B cell (primary cell): ENCODE measurements at regions not wholly inside any gene's neighbourhood (a gene's known extent, or its start where the extent isn't known, plus 50 kb on each side); places are given as distances from the start of the nearest gene placed in this dataset.

Source experiments
- EZH2 ChIP-seq: IDR thresholded peaks from 2 replicates; pipeline ENCODE4 v1.6.1; 2012; ENCODE audit warnings: borderline replicate concordance, low read depth, mild to moderate bottlenecking, moderate library complexity, low read length; ENCODE audit not compliant: insufficient read depth, poor library complexity, severe bottlenecking
- TF ChIP-seq, protein P1 (sequence below): fragments of 200-600 bp; IDR thresholded peaks from one replicate; pipeline ENCODE4 v1.8.0; 2022; ENCODE audit warnings: antibody characterized with exemption, mild to moderate bottlenecking

DNA sequence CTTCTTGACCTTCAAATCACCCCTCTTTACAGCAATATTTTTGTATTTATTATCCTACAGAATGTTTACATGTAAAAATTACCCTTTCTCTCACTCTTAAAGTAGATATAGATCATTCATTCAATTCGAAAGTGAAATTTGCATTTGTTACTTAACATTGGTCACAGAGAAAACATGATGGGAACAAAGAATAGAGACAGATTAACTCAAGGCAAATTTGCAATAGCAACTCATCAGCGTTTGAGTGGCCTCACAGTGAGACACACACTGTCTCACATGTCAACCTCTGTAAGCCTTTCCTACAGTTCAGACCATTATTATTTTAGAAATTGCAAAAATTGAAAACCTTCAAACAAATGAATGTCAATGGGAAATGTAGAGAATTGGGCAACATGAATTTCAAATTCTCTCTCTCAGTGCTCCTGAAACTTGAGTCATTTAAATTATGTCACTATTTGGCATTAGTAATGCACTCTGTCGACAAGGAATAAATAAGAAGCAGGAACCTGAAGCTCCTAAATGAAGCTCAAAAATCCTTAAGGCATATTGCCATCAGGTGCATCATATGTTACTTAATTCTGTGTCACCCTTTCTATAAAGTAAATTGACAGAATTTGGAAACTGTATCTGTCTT, 148.3 kb upstream of the ANXA10 start:
- TF ChIP-seq, protein P1, sequence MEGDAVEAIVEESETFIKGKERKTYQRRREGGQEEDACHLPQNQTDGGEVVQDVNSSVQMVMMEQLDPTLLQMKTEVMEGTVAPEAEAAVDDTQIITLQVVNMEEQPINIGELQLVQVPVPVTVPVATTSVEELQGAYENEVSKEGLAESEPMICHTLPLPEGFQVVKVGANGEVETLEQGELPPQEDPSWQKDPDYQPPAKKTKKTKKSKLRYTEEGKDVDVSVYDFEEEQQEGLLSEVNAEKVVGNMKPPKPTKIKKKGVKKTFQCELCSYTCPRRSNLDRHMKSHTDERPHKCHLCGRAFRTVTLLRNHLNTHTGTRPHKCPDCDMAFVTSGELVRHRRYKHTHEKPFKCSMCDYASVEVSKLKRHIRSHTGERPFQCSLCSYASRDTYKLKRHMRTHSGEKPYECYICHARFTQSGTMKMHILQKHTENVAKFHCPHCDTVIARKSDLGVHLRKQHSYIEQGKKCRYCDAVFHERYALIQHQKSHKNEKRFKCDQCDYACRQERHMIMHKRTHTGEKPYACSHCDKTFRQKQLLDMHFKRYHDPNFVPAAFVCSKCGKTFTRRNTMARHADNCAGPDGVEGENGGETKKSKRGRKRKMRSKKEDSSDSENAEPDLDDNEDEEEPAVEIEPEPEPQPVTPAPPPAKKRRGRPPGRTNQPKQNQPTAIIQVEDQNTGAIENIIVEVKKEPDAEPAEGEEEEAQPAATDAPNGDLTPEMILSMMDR: no peak
- no peak for TF ChIP-seq EZH2
